ENCODE measurements at regions not wholly inside any gene's neighbourhood (a gene's known extent, or its start where the extent isn't known, plus 50 kb on each side); places are given as distances from the start of the nearest gene placed in this dataset.

DNA sequence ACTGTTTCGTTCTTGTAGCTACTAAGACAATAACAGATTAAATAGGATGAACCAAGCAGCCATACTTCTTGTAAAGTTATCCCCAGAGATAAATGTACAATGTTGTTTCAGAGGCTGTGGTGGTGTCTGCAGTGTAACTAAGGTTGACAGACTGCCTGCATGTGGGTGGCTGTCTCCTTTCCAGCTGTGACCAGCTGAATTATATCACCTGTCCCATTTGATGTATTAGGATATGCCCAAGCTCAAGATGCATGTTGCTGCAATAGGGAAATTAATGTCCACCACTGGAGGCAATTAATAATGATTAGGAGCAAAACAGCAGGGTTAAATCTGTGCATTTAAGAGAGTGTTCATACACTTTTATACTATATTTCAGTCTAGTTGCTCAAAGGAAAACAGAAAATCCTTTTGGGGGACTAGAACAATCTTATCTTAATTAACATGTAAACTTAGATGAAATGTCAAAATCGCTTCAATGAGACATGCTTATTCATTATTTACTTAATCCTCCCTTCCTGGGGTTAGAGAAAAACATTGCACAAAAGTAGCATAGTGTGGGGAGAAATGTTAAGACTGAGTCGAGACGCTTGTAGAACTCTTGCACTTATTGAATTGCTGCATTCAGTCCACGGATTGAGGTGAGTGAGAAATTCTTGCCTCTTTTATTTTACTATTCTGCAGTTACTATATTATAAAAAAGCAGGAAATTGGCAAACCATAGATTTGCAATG is 269.0 kb downstream of the SNX10 start:
- TF ChIP-seq, protein P1, sequence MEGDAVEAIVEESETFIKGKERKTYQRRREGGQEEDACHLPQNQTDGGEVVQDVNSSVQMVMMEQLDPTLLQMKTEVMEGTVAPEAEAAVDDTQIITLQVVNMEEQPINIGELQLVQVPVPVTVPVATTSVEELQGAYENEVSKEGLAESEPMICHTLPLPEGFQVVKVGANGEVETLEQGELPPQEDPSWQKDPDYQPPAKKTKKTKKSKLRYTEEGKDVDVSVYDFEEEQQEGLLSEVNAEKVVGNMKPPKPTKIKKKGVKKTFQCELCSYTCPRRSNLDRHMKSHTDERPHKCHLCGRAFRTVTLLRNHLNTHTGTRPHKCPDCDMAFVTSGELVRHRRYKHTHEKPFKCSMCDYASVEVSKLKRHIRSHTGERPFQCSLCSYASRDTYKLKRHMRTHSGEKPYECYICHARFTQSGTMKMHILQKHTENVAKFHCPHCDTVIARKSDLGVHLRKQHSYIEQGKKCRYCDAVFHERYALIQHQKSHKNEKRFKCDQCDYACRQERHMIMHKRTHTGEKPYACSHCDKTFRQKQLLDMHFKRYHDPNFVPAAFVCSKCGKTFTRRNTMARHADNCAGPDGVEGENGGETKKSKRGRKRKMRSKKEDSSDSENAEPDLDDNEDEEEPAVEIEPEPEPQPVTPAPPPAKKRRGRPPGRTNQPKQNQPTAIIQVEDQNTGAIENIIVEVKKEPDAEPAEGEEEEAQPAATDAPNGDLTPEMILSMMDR (IDR thresholded peaks at IDR 0.05): no peak
- no peak for TF ChIP-seq POLR2A (IDR thresholded peaks at IDR 0.05)

All from esophagus squamous epithelium (tissue), 4 donors.